HCT116 (cell line): ENCODE measurements at regions not wholly inside any gene's neighbourhood (a gene's known extent, or its start where the extent isn't known, plus 50 kb on each side); places are given as distances from the start of the nearest gene placed in this dataset.

Experiments used
- ATAC-seq: fragments of 200-7000 bp; cut with Tn5 transposase; 2 replicates; pipeline ENCODE4 v1.9.1; 2020; ENCODE audit warnings: mild to moderate bottlenecking, moderate library complexity
- BruUV-seq: library from RNA; stranded (reverse); fragments of 400-500 nt; replicated peaks from 2 replicates; lab custom pipeline; 2021; lab: Mats Ljungman, UMichigan
- CTCF ChIA-PET: fragments of 300-600 bp; sonication (Branson Sonifier 250); formaldehyde crosslinking; loops from one replicate; lab custom pipeline; 2021; ENCODE audit warnings: antibody characterized with exemption; lab: Charles Lee
- POLR2A ChIA-PET: fragments of 300-600, 350-600 bp; sonication (Branson Sonifier 250); formaldehyde crosslinking; loops from one replicate; lab custom pipeline; 2021; ENCODE audit warnings: antibody characterized with exemption; lab: Charles Lee
- RAD21 ChIA-PET, 2 experiments: fragments of 300-600 bp; sonication (Branson Sonifier 250); formaldehyde crosslinking; loops; one replicate each; lab custom pipeline; 2023; ENCODE audit warnings: low total read pairs in 2 of 2; ENCODE audit not compliant: uncharacterized antibody in 2 of 2, unreplicated experiment in 2 of 2, low non-redundant PET in 1 of 2; lab: Charles Lee
- DNase-seq: peaks from one replicate; pipeline ENCODE4 v3.0.0-alpha.2; 2010; ENCODE audit warnings: low read depth, low spot score
- H2AFZ ChIP-seq: fragments of 200-600 bp; shearing (Covaris generic), sonication (generic); 2 replicates; pipeline ENCODE4 v1.6.1; 2017; ENCODE audit warnings: low read depth, mixed run types, mixed read lengths, antibody characterized with exemption, low read length; ENCODE audit not compliant: poor library complexity, severe bottlenecking
- H3K27ac ChIP-seq: 2 replicates; pipeline ENCODE4 v1.5.1; 2012; ENCODE audit warnings: low read depth, low read length
- H3K27me3 ChIP-seq: fragments of 200-600 bp; sonication (generic); 2 replicates; pipeline ENCODE4 v1.6.1; 2016; ENCODE audit warnings: mixed run types, low read length, mixed read lengths; ENCODE audit not compliant: insufficient read depth
- H3K36me3 ChIP-seq, 2 experiments: fragments of 200-500 bp in 1 of 2; fragments of 200-600 bp in 1 of 2; sonication (Bioruptor generic) in 1 of 2; sonication (generic) in 1 of 2; 2 replicates each; pipeline versions ENCODE4 v1.5.1 to v1.6.1; 2014 to 2016; ENCODE audit warnings: low read length in 2 of 2, inconsistent platforms in 1 of 2, mixed read lengths in 1 of 2, mixed run types in 1 of 2; ENCODE audit not compliant: insufficient read depth in 2 of 2, control insufficient read depth in 1 of 2
- H3K4me1 ChIP-seq, 2 experiments: fragments of 200-600 bp in 1 of 2; sonication (generic) in 1 of 2; 2 replicates each; pipeline versions ENCODE4 v1.5.1 to v1.6.1; 2012 to 2017; ENCODE audit warnings: low read length in 2 of 2, inconsistent platforms in 1 of 2, mild to moderate bottlenecking in 1 of 2, mixed read lengths in 1 of 2, mixed run types in 1 of 2, moderate library complexity in 1 of 2; ENCODE audit not compliant: insufficient read depth in 2 of 2, control insufficient read depth in 1 of 2
- H3K4me2 ChIP-seq: fragments of 200-600 bp; sonication (generic); 2 replicates; pipeline ENCODE4 v1.6.1; 2017; ENCODE audit warnings: mixed run types, low read length, mixed read lengths
- H3K4me3 ChIP-seq, 2 experiments: fragments of 200-600 bp in 1 of 2; sonication (generic) in 1 of 2; replicated peaks in 1 of 2; 2 replicates each; pipeline ENCODE4 v1.5.1; 2011 to 2016; ENCODE audit warnings: low read length in 2 of 2, control low read depth in 1 of 2, low read depth in 1 of 2, mild to moderate bottlenecking in 1 of 2, mixed read lengths in 1 of 2, mixed run types in 1 of 2
- H3K79me2 ChIP-seq: fragments of 200-600 bp; sonication (generic); 2 replicates; pipeline ENCODE4 v1.6.1; 2017; ENCODE audit warnings: mild to moderate bottlenecking, mixed run types, low read length, moderate library complexity, mixed read lengths; ENCODE audit not compliant: insufficient read depth
- H3K9ac ChIP-seq: fragments of 200-600 bp; sonication (generic); 2 replicates; pipeline ENCODE4 v1.6.1; 2016; ENCODE audit warnings: low read length, mixed read lengths
- H3K9me2 ChIP-seq: fragments of 200-600 bp; sonication (generic), shearing (Covaris generic); 2 replicates; pipeline ENCODE4 v1.6.1; 2017; ENCODE audit warnings: mixed run types, mild to moderate bottlenecking, moderate library complexity; ENCODE audit not compliant: insufficient read depth
- H3K9me3 ChIP-seq, 2 experiments: fragments of 200-500 bp in 1 of 2; fragments of 200-600 bp in 1 of 2; sonication (Bioruptor generic) in 1 of 2; sonication (generic) in 1 of 2; 2 replicates each; pipeline ENCODE4 v1.6.1; 2014 to 2017; ENCODE audit warnings: low read length in 2 of 2, mixed read lengths in 2 of 2, inconsistent platforms in 1 of 2, low read depth in 1 of 2, mild to moderate bottlenecking in 1 of 2, mixed run types in 1 of 2, moderate library complexity in 1 of 2; ENCODE audit not compliant: control insufficient read depth in 1 of 2, insufficient read depth in 1 of 2
- H4K20me1 ChIP-seq: fragments of 200-600 bp; sonication (generic), shearing (Covaris generic); 2 replicates; pipeline ENCODE4 v1.6.1; 2017; ENCODE audit warnings: mixed run types, mild to moderate bottlenecking, moderate library complexity; ENCODE audit not compliant: insufficient read depth
- CBX3 ChIP-seq: IDR thresholded peaks from 2 replicates; pipeline ENCODE4 v1.6.1; 2012; ENCODE audit warnings: low read depth
- CEBPB ChIP-seq: IDR thresholded peaks from 2 replicates; pipeline ENCODE4 v1.6.1; 2012; ENCODE audit warnings: low read depth
- EGR1 ChIP-seq: IDR thresholded peaks from 2 replicates; pipeline ENCODE4 v1.6.1; 2012; ENCODE audit warnings: low read depth
- EZH2 ChIP-seq: fragments of 200-600 bp; sonication (generic); IDR thresholded peaks from 2 replicates; pipeline ENCODE4 v1.6.1; 2017; ENCODE audit warnings: antibody characterized with exemption, mixed run types
- EZH2phosphoT487 ChIP-seq: fragments of 200-600 bp; IDR thresholded peaks from 2 replicates; pipeline ENCODE4 v1.6.1; 2018; ENCODE audit warnings: antibody characterized with exemption, borderline replicate concordance
- FOSL1 ChIP-seq: IDR thresholded peaks from 2 replicates; pipeline ENCODE4 v1.6.1; 2012; ENCODE audit warnings: low read depth
- POLR2A ChIP-seq: IDR thresholded peaks from 2 replicates; pipeline ENCODE4 v1.7.0; 2011; ENCODE audit warnings: borderline replicate concordance; ENCODE audit not compliant: insufficient read depth, insufficient read length; ENCODE audit errors: extremely low read depth
- SP1 ChIP-seq: IDR thresholded peaks from 2 replicates; pipeline ENCODE4 v1.6.1; 2012; ENCODE audit warnings: low read depth
- ZFX ChIP-seq: fragments of 450-650 bp; IDR thresholded peaks from 2 replicates; pipeline ENCODE4 v1.6.1; 2017
- intact Hi-C: fragments of 100-400 bp; cut with micrococcal nuclease; formaldehyde crosslinking; loops from 2 replicates; pipeline ENCODE4 v1.10.0; 2022
- TF ChIP-seq, protein P1 (sequence below): IDR thresholded peaks from 2 replicates; pipeline ENCODE4 v1.6.1; 2012; ENCODE audit warnings: low read depth
- TF ChIP-seq, protein P2 (sequence below): IDR thresholded peaks from 2 replicates; pipeline ENCODE4 v1.6.1; 2012

DNA sequence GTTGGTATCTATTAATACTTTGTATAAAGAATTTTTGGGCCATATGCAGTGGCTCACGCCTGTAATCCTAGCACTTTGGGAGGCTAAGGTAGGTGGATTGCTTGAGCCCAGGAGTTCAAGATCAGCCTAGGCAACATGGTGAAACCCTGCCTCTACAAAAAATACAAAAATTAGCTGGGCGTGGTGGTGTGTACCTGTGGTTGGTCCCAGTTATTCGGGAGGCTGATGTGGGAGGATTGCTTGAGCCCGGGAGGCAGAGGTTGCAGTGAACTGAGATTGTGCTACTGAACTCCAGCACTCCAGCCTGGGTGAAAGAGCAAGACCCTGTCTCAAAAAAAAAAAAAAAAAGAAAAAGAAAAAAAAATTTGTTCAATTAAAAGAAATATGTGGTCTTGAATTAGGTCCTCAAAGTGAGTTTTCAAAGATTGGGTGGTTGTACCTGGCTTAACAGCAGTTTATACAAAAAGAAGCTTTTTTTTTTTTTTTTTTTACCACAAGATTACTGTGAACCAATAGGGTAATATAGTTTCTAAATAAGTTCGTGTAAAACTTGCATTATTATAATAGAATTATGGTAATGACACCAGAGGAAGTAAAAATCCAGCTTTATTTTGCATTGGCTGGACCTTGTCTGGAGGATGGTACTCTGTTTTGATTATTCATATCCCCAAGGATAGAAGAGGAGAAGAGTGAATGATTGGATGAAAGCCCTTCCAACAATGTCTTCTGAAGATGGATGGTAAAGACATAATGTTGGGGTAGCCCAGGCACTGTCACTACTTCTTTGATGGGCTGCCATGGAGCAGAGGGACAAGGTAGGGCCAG lies 210.3 kb downstream of the MYCN start:
- Histone ChIP-seq H3K4me2 (no peak overlapping the region), H3K27ac (no peak overlapping the region), H3K36me3 (no peaks in the 10 kb centered on the region; a peak in 1 of 4 replicates), H4K20me1 (no peaks in the 10 kb centered on the region), H3K9me3 (no peaks in the 10 kb centered on the region), H3K9ac (no peak overlapping the region), H3K4me3 (no peak overlapping the region), H3K79me2 (no peaks in the 10 kb centered on the region), H2AFZ (no peak overlapping the region), H3K4me1 (no peaks in the 10 kb centered on the region), H3K27me3 (peaks cover 3% of the 10 kb centered on the region; the same call in 1 of the 2 replicates), H3K9me2 (no peaks in the 10 kb centered on the region)
- ChIA-PET POLR2A (no interaction called here), CTCF (interaction anchor here (0.7 kb wide), 1 partner anchor 116 kb away, joined by 4 read pairs; no protein-coding TSS in a partner anchor), RAD21 (no interaction called here)
- ATAC-seq (no peak), DNase-seq (no peak)
- intact Hi-C loops: no loop called here
- BruUV-seq: no TSS peak
- no peak for TF ChIP-seq FOSL1
- no peak for TF ChIP-seq EGR1
- TF ChIP-seq SP1: no peak
- no peak for TF ChIP-seq CBX3
- TF ChIP-seq ZFX: no peak
- TF ChIP-seq EZH2phosphoT487: no peak

DNA sequence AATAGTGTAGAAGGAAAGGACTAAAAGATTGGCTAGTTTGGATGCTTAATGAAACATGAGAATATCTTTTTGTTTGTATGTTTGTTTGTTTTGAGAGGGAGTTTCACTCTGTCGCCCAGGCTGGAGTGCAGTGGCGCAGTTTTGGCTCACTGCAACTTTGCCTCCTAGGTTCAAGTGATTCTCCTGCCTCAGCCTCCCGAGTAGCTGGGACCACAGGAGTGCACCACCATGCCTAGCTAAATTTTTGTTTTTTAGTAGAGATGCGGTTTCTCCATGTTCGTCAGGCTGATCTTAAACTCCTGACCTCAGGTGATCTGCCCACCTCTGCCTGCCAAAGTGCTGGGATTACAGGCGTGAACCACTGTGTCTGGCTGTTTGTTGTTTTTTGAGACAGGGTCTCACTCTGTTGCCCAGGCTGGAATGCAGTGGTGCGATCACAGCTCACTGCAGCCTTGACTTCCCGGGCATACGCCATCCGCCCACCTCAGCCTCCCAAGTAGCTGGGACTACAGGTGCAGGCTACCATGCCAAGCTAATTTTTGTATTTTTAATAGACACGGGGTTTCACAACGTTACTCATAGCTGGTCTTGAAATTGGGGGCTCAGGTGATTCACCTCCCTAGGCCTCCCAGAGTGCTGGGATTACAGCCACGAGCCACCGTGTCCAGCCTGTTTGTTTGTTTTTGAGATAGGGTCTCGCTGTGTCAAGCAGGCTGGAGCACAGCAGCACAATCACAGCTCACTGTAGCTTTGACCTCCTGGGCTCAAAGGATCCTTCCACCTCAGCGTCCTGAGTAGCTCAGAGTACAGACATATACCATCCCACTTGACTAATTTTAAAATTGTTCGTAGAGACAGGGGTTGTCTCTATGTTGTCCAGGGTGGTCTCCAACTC lies 209.2 kb downstream of the MYCN start:
- H3K4me3 ChIP-seq: no peak overlapping the region
- CTCF ChIA-PET: no interaction called here
- ATAC-seq (no peak), DNase-seq (no peak)
- H3K27me3 ChIP-seq: no peaks in the 10 kb centered on the region
- RAD21 ChIA-PET: no interaction called here
- no peak overlapping the region for H3K27ac ChIP-seq
- intact Hi-C loops: no loop called here
- no peaks in the 10 kb centered on the region for H3K79me2 ChIP-seq
- POLR2A ChIA-PET: no interaction called here
- no peaks in the 10 kb centered on the region for H3K9me3 ChIP-seq
- no TSS peak for BruUV-seq
- H3K4me1 ChIP-seq: no peaks in the 10 kb centered on the region
- no peak overlapping the region for H2AFZ ChIP-seq
- TF ChIP-seq POLR2A: no peak
- TF ChIP-seq, protein P1, sequence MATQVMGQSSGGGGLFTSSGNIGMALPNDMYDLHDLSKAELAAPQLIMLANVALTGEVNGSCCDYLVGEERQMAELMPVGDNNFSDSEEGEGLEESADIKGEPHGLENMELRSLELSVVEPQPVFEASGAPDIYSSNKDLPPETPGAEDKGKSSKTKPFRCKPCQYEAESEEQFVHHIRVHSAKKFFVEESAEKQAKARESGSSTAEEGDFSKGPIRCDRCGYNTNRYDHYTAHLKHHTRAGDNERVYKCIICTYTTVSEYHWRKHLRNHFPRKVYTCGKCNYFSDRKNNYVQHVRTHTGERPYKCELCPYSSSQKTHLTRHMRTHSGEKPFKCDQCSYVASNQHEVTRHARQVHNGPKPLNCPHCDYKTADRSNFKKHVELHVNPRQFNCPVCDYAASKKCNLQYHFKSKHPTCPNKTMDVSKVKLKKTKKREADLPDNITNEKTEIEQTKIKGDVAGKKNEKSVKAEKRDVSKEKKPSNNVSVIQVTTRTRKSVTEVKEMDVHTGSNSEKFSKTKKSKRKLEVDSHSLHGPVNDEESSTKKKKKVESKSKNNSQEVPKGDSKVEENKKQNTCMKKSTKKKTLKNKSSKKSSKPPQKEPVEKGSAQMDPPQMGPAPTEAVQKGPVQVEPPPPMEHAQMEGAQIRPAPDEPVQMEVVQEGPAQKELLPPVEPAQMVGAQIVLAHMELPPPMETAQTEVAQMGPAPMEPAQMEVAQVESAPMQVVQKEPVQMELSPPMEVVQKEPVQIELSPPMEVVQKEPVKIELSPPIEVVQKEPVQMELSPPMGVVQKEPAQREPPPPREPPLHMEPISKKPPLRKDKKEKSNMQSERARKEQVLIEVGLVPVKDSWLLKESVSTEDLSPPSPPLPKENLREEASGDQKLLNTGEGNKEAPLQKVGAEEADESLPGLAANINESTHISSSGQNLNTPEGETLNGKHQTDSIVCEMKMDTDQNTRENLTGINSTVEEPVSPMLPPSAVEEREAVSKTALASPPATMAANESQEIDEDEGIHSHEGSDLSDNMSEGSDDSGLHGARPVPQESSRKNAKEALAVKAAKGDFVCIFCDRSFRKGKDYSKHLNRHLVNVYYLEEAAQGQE: no peak
- TF ChIP-seq CEBPB: no peak
- TF ChIP-seq, protein P2, sequence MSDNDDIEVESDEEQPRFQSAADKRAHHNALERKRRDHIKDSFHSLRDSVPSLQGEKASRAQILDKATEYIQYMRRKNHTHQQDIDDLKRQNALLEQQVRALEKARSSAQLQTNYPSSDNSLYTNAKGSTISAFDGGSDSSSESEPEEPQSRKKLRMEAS: no peak
- TF ChIP-seq EZH2: no peak
- TF ChIP-seq, all 23 proteins: peak for 0
- no peak overlapping the region for H3K9ac ChIP-seq
- H3K4me2 ChIP-seq: no peak overlapping the region
- no peaks in the 10 kb centered on the region for H4K20me1 ChIP-seq
- no peaks in the 10 kb centered on the region; a peak in 1 of 4 replicates for H3K36me3 ChIP-seq
- H3K9me2 ChIP-seq: no peaks in the 10 kb centered on the region
